ENCODE measurements at regions not wholly inside any gene's neighbourhood (a gene's known extent, or its start where the extent isn't known, plus 50 kb on each side); places are given as distances from the start of the nearest gene placed in this dataset.

DNA sequence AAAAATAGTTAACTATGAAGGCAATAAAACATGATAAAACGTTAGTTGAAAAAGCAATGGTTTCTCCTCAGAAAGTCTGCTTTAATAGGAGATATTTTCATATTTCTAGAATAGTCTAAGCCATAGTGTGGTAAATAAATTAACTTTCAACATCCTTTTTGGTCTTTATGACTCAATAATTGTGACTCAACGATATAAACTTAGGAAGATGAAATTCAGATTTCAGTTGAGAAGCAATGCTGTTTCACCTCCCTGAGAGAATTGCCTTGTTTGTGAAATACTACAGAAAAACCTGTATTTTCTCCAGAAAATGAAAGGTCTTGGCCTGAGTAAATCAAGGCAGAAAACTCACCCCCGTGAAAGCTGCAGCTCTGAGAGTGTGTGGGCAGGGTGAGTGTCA lies 166.9 kb downstream of the ETAA1 start:
- no peaks in the 10 kb centered on the region for H4K20me1 ChIP-seq (ENCODE audit: control insufficient read depth, extremely low read depth, insufficient read depth, low read length)
- H3K4me3 ChIP-seq (ENCODE audit: control insufficient read depth in 2 of 3, extremely low read depth in 1 of 3, insufficient read depth in 2 of 3, low read depth in 1 of 3, low read length in 3 of 3): no peak overlapping the region
- no peaks in the 10 kb centered on the region for H3K9me3 ChIP-seq (ENCODE audit: control insufficient read depth, low read depth, low read length)
- no peaks in the 10 kb centered on the region for H3K9me1 ChIP-seq (ENCODE audit: control insufficient read depth, extremely low read depth, insufficient read depth, low read length)
- TF ChIP-seq, protein P1, sequence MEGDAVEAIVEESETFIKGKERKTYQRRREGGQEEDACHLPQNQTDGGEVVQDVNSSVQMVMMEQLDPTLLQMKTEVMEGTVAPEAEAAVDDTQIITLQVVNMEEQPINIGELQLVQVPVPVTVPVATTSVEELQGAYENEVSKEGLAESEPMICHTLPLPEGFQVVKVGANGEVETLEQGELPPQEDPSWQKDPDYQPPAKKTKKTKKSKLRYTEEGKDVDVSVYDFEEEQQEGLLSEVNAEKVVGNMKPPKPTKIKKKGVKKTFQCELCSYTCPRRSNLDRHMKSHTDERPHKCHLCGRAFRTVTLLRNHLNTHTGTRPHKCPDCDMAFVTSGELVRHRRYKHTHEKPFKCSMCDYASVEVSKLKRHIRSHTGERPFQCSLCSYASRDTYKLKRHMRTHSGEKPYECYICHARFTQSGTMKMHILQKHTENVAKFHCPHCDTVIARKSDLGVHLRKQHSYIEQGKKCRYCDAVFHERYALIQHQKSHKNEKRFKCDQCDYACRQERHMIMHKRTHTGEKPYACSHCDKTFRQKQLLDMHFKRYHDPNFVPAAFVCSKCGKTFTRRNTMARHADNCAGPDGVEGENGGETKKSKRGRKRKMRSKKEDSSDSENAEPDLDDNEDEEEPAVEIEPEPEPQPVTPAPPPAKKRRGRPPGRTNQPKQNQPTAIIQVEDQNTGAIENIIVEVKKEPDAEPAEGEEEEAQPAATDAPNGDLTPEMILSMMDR (optimal IDR thresholded peaks at IDR 0.05 in 1 of 3, IDR thresholded peaks at IDR 0.05 in 1 of 3, conservative IDR thresholded peaks at IDR 0.05 in 1 of 3; ENCODE audit: extremely low read depth in 1 of 3, insufficient read depth in 2 of 3, low read length in 3 of 3): no peak
- no peak for TF ChIP-seq EZH2 (IDR thresholded peaks at IDR 0.05; ENCODE audit: low read length)
- DNase-seq (ENCODE audit: low read depth, low spot score) (no peak), FAIRE-seq (no peak)
- dilution Hi-C loops (cut with MboI; ENCODE audit: extremely low pct_ligation_motif_present, low sequenced_read_pairs): no loop called here
- H3K36me3 ChIP-seq (ENCODE audit: control insufficient read depth in 2 of 2, extremely low read depth in 1 of 2, insufficient read depth in 2 of 2, low read length in 2 of 2): no peaks in the 10 kb centered on the region
- H2AFZ ChIP-seq (ENCODE audit: control insufficient read depth, low read length): no peak overlapping the region
- no peaks in the 10 kb centered on the region for H3K79me2 ChIP-seq (ENCODE audit: control insufficient read depth, insufficient read depth, low read length)
- no peaks in the 10 kb centered on the region for H3K27me3 ChIP-seq (ENCODE audit: control insufficient read depth, extremely low read depth, insufficient read depth, low read length)
- no peak overlapping the region for H3K27ac ChIP-seq (ENCODE audit: control insufficient read depth, insufficient read depth, low read length)
- H3K9ac ChIP-seq (ENCODE audit: control insufficient read depth, extremely low read depth, insufficient read depth, low read length): no peak overlapping the region
- H3K4me1 ChIP-seq (ENCODE audit: control insufficient read depth, extremely low read depth, insufficient read depth, low read length): no peaks in the 10 kb centered on the region
- no peak overlapping the region for H3K4me2 ChIP-seq (ENCODE audit: control insufficient read depth, extremely low read depth, insufficient read depth, low read depth, low read length)

DNA sequence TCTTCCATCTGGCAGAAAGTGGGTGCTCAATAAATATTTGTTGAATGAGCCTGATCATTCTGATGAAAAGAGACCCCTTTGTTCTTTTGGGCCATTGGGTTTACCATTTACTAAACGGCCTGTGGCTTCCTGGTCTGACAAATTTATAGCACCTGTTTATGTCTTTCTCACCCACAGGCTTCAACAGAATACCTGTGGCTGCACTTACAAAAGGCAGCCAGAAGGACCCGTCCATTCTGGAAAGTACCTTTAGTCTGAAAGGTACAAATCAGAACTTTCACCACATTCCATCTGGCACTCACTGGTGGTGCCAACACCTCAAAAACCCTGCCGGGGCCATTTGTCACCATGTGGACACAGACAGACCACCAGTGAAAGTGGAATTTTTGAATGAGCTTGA lies 167.5 kb downstream of the ETAA1 start:
- Histone ChIP-seq H3K27ac (ENCODE audit: control insufficient read depth, insufficient read depth, low read length) (no peak overlapping the region), H3K4me2 (ENCODE audit: control insufficient read depth, extremely low read depth, insufficient read depth, low read depth, low read length) (no peak overlapping the region), H3K27me3 (ENCODE audit: control insufficient read depth, extremely low read depth, insufficient read depth, low read length) (no peaks in the 10 kb centered on the region), H3K9me3 (ENCODE audit: control insufficient read depth, low read depth, low read length) (no peaks in the 10 kb centered on the region), H3K9ac (ENCODE audit: control insufficient read depth, extremely low read depth, insufficient read depth, low read length) (no peak overlapping the region), H3K36me3 (ENCODE audit: control insufficient read depth in 2 of 2, extremely low read depth in 1 of 2, insufficient read depth in 2 of 2, low read length in 2 of 2) (no peaks in the 10 kb centered on the region), H4K20me1 (ENCODE audit: control insufficient read depth, extremely low read depth, insufficient read depth, low read length) (no peaks in the 10 kb centered on the region), H3K4me3 (ENCODE audit: control insufficient read depth in 2 of 3, extremely low read depth in 1 of 3, insufficient read depth in 2 of 3, low read depth in 1 of 3, low read length in 3 of 3) (no peak overlapping the region), H3K79me2 (ENCODE audit: control insufficient read depth, insufficient read depth, low read length) (no peaks in the 10 kb centered on the region), H3K4me1 (ENCODE audit: control insufficient read depth, extremely low read depth, insufficient read depth, low read length) (no peaks in the 10 kb centered on the region), H3K9me1 (ENCODE audit: control insufficient read depth, extremely low read depth, insufficient read depth, low read length) (no peaks in the 10 kb centered on the region), H2AFZ (ENCODE audit: control insufficient read depth, low read length) (no peak overlapping the region)
- TF ChIP-seq, protein P1 (optimal IDR thresholded peaks at IDR 0.05 in 1 of 3, IDR thresholded peaks at IDR 0.05 in 1 of 3, conservative IDR thresholded peaks at IDR 0.05 in 1 of 3; ENCODE audit: extremely low read depth in 1 of 3, insufficient read depth in 2 of 3, low read length in 3 of 3): no peak
- no peak for TF ChIP-seq EZH2 (IDR thresholded peaks at IDR 0.05; ENCODE audit: low read length)
- no peak for DNase-seq (ENCODE audit: low read depth, low spot score)
- no peak for FAIRE-seq
- dilution Hi-C loops (cut with MboI; ENCODE audit: extremely low pct_ligation_motif_present, low sequenced_read_pairs): no loop called here
